OCI-LY3 (cell line): ENCODE measurements at regions not wholly inside any gene's neighbourhood (a gene's known extent, or its start where the extent isn't known, plus 50 kb on each side); places are given as distances from the start of the nearest gene placed in this dataset.

Experiments
- CTCF ChIP-seq: fragments of 200-600, 300-600 bp; sonication (generic); IDR thresholded peaks from 2 replicates; pipeline ENCODE4 v1.5.1; 2014; ENCODE audit warnings: antibody characterized with exemption, low read length, low read depth
- EZH2phosphoT487 ChIP-seq: fragments of 200-600 bp; shearing (Covaris generic); IDR thresholded peaks from 2 replicates; pipeline ENCODE4 v1.6.1; 2018; ENCODE audit warnings: antibody characterized with exemption, mixed run types, low read depth

- TF ChIP-seq CTCF (no peak), EZH2phosphoT487 (no peak)
Observed at GRCh38 chr4:43351970-43352806, 459.7 kb downstream of the GRXCR1 start.
